22Rv1 (cell line): ENCODE measurements at regions not wholly inside any gene's neighbourhood (a gene's known extent, or its start where the extent isn't known, plus 50 kb on each side); places are given as distances from the start of the nearest gene placed in this dataset.

Experiments used
- ZFX ChIP-seq: fragments of 450-650 bp; IDR thresholded peaks from 2 replicates; pipeline ENCODE4 v1.6.1; 2017; ENCODE audit warnings: antibody characterized with exemption, borderline replicate concordance
- TF ChIP-seq, protein P1 (sequence below): fragments of 450-650 bp; IDR thresholded peaks from 2 replicates; pipeline ENCODE4 v1.5.1; 2017; ENCODE audit warnings: mild to moderate bottlenecking

DNA sequence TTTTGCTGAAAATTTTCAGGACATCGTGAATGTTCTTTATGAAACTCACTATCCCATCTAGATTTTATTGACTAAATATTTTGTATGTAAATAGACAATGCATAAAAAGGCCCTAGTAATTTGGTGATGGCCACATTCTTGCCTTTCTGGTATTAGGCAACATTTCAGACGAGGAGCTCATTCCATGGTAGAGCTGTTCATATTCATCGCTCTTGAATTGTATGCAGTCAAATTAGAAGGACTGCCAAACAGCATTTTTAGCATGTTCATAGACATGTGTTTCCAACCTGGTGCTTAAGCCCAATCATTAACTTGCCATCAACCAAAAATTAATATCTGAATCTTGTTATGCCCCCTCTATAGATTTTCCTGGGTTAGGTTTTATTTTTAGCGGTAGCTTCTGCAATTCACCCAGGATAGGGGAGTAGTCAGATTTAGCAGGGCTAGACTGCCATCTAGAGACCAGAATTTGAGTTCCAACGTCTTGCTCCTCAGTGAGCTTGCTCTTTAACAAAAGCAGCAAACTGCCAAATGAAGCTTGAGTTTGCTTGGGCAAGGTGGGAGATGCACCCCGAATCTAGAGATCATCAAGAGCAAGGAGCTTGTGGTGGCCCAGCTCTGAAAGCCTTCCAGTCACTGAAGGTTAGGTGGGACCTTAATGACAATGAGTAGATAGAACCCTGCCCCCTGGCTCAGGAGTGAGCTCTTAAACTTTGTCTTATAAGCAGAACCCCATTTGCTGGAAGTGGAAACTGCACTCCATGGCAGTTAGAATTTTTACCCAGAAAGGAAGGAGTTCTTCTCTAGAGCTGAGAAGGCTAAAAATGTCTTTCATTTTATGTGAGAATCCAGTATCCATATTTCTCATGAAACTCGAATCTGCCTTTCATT, 456.2 kb downstream of the RASEF start:
- TF ChIP-seq, protein P1, sequence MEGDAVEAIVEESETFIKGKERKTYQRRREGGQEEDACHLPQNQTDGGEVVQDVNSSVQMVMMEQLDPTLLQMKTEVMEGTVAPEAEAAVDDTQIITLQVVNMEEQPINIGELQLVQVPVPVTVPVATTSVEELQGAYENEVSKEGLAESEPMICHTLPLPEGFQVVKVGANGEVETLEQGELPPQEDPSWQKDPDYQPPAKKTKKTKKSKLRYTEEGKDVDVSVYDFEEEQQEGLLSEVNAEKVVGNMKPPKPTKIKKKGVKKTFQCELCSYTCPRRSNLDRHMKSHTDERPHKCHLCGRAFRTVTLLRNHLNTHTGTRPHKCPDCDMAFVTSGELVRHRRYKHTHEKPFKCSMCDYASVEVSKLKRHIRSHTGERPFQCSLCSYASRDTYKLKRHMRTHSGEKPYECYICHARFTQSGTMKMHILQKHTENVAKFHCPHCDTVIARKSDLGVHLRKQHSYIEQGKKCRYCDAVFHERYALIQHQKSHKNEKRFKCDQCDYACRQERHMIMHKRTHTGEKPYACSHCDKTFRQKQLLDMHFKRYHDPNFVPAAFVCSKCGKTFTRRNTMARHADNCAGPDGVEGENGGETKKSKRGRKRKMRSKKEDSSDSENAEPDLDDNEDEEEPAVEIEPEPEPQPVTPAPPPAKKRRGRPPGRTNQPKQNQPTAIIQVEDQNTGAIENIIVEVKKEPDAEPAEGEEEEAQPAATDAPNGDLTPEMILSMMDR: peak; percentile 72
- TF ChIP-seq ZFX: no peak
